HG02571 (cell line): ENCODE measurements at regions not wholly inside any gene's neighbourhood (a gene's known extent, or its start where the extent isn't known, plus 50 kb on each side); places are given as distances from the start of the nearest gene placed in this dataset.
"Not testable (repeated sequence)": the region's sequence is repeated elsewhere in the genome, so short reads cannot be mapped to it uniquely, and the experiment has no call there.

ENCODE experiments used
- ATAC-seq: cut with Tn5 transposase; IDR thresholded peaks from one replicate; pipeline ENCODE4 v1.9.1; 2021; ENCODE audit warnings: mild to moderate bottlenecking, moderate library complexity; ENCODE audit not compliant: unreplicated experiment

DNA sequence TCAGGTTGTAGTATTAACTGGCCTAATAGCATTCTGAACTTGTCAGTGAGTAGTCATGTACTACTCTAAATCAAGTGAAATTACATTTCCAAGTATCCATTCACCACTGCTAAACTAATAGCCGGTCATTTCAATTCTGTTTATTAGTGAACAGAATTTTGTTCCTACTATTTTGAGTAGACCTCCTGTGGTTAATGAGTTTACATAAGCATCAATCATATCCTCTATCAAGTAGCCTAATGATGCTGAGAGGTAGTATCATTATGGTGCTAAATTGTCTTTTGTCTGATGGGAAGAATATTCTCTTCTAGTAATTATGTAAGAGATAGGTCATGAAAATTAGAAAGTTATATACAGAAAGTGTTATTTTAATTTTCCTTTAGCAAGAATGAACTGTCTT, 602.8 kb downstream of the KCNT2 start:
- no peak for ATAC-seq

DNA sequence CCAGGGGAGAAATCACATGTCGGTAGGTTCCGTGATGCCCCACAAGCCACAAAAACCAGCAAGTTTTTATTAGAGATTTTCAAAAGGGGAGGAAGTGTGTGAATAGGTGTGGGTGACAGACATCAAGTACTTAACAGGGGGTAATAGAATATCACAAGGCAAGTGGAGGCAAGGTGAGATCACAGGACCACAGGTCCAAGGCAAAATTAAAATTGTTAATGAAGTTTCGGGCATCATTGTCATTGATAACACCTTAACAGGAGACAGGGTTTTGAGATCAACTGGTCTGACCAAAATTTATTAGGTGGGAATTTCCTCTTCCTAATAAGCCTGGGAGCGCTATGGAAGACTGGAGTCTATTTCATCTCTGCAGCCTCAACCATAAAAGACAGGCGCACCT, 603.9 kb downstream of the KCNT2 start:
- not testable (repeated sequence) for ATAC-seq

GRCh38 chr1:196002906-196003305, 605.3 kb downstream of the KCNT2 start:
- ATAC-seq: no peak

DNA sequence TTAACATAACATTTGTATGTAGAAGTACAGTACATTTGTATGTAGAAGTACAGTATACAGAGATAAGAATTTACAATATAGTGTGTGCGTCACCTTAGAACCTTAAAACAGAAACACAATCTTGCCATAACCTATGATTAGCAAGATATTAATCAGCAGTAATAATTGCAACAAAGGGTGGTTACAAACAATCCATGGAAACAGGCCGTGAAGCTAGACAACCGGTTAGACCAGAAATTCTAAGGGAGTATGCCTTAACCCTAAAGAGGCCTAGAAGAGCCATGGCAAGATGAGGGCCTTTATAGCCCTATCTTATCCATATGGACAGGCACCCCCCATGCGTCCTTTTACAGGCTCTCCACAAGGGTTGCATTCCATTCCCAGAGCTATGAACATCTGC, 605.9 kb downstream of the KCNT2 start:
- not testable (repeated sequence) for ATAC-seq

DNA sequence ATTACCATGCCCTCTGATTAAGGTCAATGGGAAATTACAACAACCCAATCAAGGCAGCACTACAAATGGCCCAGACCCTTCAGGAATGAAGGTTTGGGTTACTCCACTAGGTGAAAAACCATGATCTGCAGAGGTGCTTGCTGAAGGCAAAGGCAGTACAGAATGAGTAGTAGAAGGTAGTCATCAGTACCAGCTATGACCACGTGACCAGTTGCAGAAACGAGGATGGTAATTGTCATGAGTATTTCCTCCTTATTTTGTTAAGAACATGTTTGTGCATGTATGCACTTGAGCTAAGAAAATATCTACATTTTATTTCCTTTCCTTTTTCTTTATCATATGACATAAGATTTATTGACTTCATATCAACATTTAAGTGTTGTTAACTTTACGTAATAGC, 607.1 kb downstream of the KCNT2 start:
- ATAC-seq: no peak

DNA sequence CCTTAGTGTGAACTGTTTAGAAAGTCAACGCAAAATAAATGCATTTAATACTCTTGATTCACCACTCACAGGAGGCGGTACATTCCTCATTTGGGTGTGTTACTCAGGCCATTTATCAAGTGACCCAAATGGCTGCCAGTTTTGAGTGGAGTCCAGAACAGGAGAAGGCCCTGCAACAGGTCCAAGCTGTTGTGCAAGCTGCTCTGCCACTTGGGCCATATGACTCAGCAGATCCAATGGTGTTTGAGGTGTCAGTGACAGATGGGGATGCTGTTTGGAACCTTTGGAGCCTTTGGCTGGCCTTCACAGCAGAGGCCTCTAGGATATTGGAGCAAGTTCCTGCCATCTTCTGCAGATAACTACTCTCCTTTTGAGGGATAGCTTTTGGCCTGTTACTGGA, 609.2 kb downstream of the KCNT2 start:
- no peak for ATAC-seq

- no peak for ATAC-seq
Measured at GRCh38 chr1:195981448-195982139, 626.6 kb downstream of the KCNT2 start.

- ATAC-seq: no peak
Measured at GRCh38 chr1:195979646-195980045, 628.6 kb downstream of the KCNT2 start.

DNA sequence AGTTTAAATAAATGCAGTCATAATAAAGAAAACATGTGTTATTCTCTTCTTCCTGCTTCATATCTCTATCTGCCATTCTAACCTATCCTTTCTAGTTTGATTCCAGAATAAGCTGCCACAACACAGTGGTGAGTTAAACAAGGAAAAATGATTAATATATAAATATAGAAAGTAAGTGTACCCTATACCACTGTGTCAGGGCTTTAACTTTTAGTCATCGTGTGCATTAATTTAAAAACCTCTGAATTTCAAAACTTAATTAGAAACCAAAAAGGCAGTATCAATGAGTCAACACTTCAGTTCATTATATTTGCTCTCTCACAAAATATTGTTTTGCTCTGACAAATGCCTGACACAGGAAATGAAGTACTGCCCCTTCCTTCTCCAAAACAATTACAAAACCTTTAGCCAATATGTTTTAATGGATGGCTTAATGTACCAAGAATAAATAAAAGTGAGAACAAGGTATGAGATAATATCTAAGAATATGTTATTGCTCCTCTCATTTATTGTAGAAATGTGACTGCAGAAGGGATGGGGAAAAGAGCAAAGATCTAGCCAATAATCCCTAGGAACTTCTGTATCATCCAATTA, 634.8 kb downstream of the KCNT2 start:
- ATAC-seq: no peak

GRCh38 chr1:195971589-195971988, 636.7 kb downstream of the KCNT2 start:
- no peak for ATAC-seq

DNA sequence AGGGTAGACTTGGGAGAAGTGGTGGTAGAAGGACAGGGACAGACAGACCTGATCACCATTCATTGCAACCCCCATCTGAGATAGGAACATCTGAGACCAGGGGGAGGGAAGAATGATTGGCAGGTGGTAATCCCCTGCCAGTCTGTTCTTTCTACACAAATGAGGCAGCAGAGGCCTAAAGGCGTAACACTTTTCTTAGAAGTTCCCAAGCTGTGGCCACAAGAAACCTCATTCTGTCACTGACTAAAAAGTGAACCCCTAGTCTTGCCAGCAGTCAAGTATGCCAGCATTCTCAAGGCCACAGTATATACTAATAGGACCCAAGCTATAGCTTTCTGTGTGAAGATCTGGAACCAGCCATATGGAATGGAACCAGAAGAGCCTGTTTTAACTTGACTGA, 638.0 kb downstream of the KCNT2 start:
- ATAC-seq: no peak

- no peak for ATAC-seq
Measured at GRCh38 chr1:195965475-195965874, 642.8 kb downstream of the KCNT2 start.

DNA sequence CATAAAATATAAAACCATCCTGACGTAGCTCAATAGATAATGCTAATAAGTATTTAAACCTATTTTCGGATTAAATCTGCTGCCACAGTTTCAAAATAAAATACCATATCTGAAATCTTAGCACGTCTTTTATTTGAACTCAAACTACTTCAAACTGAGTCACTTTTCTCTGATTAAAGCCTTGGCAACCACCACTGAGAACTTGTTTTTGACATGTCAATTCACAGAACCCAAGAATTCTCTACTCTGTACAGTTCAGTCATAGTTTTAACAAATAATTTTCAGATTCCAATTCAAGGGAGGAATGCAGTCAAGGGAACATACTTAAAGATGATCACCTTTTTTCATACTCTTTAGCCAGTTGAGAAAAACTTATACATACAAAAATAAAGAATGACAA, 643.2 kb downstream of the KCNT2 start:
- ATAC-seq: no peak

- ATAC-seq: no peak
Measured at GRCh38 chr1:195964516-195964915, 643.7 kb downstream of the KCNT2 start.

GRCh38 chr1:195962051-195962450, 646.2 kb downstream of the KCNT2 start:
- no peak for ATAC-seq

DNA sequence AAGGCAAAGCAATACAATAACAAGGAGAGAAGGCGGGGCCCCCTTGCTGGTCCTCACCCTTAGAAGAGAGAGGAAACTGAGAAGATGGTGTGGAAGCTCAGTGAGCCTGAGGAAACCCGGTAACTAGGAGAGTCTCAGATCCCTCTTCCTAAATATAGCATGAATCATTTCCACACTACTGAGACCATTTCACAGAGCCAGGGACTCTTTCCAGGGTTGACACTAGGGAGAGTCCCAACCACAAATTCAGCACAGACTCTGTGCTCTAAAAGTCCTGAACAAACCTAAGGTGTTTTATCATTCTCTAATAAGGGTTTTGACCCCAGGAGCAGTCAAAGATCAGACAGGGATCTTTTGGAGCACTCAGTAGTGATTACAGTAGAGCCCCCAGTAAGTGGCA, 647.7 kb downstream of the KCNT2 start:
- ATAC-seq: no peak

GRCh38 chr1:195958131-195958530, 650.1 kb downstream of the KCNT2 start:
- ATAC-seq: no peak

DNA sequence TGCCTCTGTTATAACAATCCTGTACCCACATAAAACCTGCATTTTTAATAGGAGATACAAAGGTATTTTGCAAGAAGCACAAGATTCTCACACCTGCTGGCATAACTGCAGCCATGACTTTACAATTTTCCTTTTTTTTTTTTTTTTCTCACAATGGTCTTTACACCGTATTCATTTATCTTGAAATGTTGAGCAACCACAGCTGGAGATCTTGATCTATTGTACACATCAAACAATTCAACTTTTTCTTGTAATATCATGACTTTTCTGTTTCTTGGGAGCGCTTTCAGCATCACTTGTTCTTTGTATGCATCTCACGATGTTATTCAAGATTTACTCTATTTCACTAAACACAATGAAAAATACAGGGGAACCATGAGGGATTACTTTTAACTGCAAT, 651.4 kb downstream of the KCNT2 start:
- ATAC-seq: no peak

GRCh38 chr1:195954848-195955247, 653.4 kb downstream of the KCNT2 start:
- ATAC-seq: no peak

GRCh38 chr1:195951313-195951712, 656.9 kb downstream of the KCNT2 start:
- ATAC-seq: no peak

DNA sequence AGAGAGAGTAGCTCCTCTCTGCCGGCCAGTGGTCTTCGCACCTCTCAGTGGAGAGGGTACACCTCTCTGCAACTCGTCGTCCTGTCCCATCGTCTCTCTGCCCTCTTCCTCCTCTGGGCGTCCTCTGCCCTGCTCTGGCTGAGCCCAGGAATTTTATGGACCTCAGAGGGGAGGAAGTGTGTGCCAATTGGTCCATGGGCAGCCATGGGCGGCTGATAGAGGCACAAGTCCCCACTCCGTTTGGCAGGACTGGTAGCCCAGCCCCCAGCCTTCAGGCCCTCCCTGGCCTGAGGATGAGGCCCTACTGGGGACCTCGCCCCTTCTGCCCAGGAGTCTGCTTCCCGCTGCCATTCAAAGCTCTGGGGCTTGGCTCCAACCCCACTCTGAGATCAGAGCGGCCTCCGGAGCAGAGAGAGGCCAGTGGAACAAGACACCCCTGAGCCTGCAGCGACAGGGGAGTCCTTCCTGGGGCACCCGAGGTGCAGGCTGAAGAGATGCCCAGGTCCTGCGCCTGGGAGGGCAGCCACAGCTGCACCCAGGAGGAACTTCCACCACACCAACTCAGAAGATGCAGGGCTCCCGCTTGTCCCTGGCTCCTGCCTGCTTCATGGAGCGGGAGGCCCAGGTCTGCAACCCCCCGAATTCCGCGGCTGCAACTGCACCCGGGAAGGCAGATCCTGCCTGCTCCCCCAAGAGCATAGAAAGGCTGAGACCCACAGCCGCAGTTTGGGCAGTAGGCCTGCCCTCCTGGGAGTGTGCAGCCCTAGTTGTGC, 659.9 kb downstream of the KCNT2 start:
- no peak for ATAC-seq

- ATAC-seq: no peak
Measured at GRCh38 chr1:195946500-195946899, 661.7 kb downstream of the KCNT2 start.
